ENCODE measurements at regions not wholly inside any gene's neighbourhood (a gene's known extent, or its start where the extent isn't known, plus 50 kb on each side); places are given as distances from the start of the nearest gene placed in this dataset.

DNA sequence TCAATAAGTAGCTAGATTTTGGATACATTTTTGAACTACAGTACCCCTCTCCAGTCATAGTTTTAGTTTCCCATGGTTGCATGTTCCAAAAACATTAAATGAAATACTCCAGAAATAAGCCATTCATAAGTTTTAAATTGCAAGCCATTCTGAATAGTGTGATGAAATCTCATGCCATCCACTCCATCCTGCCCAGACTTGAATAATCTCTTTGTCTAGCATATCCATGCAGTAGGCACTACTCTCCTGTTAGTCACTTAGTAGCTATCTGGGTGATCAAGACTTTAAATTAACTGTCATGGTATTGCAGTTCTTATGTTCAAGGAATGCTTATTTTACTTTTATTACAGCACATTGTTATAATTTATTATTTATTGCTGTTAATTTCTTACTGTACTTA is 237.4 kb downstream of the SPANXN1 start:
- peaks cover 3% of the 10 kb centered on the region; the same call in 1 of the 2 replicates for H3K9me3 ChIP-seq (ENCODE audit: control insufficient read depth, insufficient read depth, low read length)
- H2AK9ac ChIP-seq (replicated peaks; ENCODE audit: low read depth, low read length, poor library complexity) = no peak overlapping the region
- DNase-seq (no peak), ATAC-seq (ENCODE audit: low read depth) (no peak)
- H3K4me2 ChIP-seq (ENCODE audit: low read depth, low read length) = no peak overlapping the region
- H2BK120ac ChIP-seq (ENCODE audit: low read depth, low read length) = no peak overlapping the region
- no TSS peak for BruUV-seq (replicated peaks)
- no peak overlapping the region for H4K5ac ChIP-seq (ENCODE audit: low read depth, low read length)
- H3K56ac ChIP-seq (ENCODE audit: extremely low read depth, insufficient read depth, low read length) = no peak overlapping the region
- H3K4ac ChIP-seq (ENCODE audit: low read depth, low read length) = no peak overlapping the region
- H3K9ac ChIP-seq (ENCODE audit: low read depth, low read length) = no peak overlapping the region
- H4K8ac ChIP-seq (ENCODE audit: low read depth in 2 of 2, low read length in 2 of 2) = no peak overlapping the region
- in situ Hi-C loops (cut with MboI; ENCODE audit: low sequenced_read_pairs) (no loop called here), intact Hi-C loops (cut with micrococcal nuclease) (no loop called here), dilution Hi-C loops (cut with HindIII; ENCODE audit: low sequenced_read_pairs, unreplicated experiment) (no loop called here)
- H2BK15ac ChIP-seq (ENCODE audit: low read depth, low read length) = no peak overlapping the region
- H3K27ac ChIP-seq (ENCODE audit: insufficient read depth, low read length) = no peak overlapping the region
- H4K20me1 ChIP-seq (ENCODE audit: insufficient read depth, low read length) = no peaks in the 10 kb centered on the region
- no peak overlapping the region for H3K23ac ChIP-seq (ENCODE audit: low read depth, low read length)
- no peak overlapping the region for H2AK5ac ChIP-seq (ENCODE audit: low read depth, low read length)
- no peak overlapping the region for H2BK5ac ChIP-seq (ENCODE audit: low read depth, low read length, poor library complexity, severe bottlenecking)
- no peak overlapping the region for H3K18ac ChIP-seq (ENCODE audit: low read depth, low read length)
- CTCF ChIA-PET = no interaction called here
- no peaks in the 10 kb centered on the region for H3K4me1 ChIP-seq (ENCODE audit: control insufficient read depth, insufficient read depth, low read length)
- no peak overlapping the region for H4K91ac ChIP-seq (ENCODE audit: insufficient read depth, low read depth, low read length)
- no peaks in the 10 kb centered on the region for H3K27me3 ChIP-seq (ENCODE audit: control insufficient read depth, insufficient read depth, low read length)
- no peaks in the 10 kb centered on the region for H3K9me1 ChIP-seq (ENCODE audit: insufficient read depth, low read length)
- H2BK20ac ChIP-seq (ENCODE audit: low read depth, low read length) = no peak overlapping the region
- POLR2A ChIA-PET (ENCODE audit: unreplicated experiment) = no interaction called here
- TF ChIP-seq MXI1 (IDR thresholded peaks at IDR 0.05; ENCODE audit: borderline replicate concordance, low read depth, low read length) (no peak), POLR2A (IDR thresholded peaks at IDR 0.05; ENCODE audit: low read depth, low read length) (no peak)
- no peak overlapping the region for H3K14ac ChIP-seq (replicated peaks; ENCODE audit: low read depth, low read length)
- no peaks in the 10 kb centered on the region for H3K79me1 ChIP-seq (ENCODE audit: low read depth in 1 of 2, low read length in 2 of 2)
- no peak overlapping the region for H3K4me3 ChIP-seq (ENCODE audit: insufficient read depth, low read depth, low read length)
- no peak overlapping the region for H2AFZ ChIP-seq (replicated peaks; ENCODE audit: low read length, poor library complexity)
- no peaks in the 10 kb centered on the region for H3K36me3 ChIP-seq (ENCODE audit: control insufficient read depth, insufficient read depth, low read length)

Data from IMR-90 (cell line).